ENCODE measurements at regions not wholly inside any gene's neighbourhood (a gene's known extent, or its start where the extent isn't known, plus 50 kb on each side); places are given as distances from the start of the nearest gene placed in this dataset.
"Not testable (repeated sequence)": the region's sequence is repeated elsewhere in the genome, so short reads cannot be mapped to it uniquely, and the experiment has no call there.

DNA sequence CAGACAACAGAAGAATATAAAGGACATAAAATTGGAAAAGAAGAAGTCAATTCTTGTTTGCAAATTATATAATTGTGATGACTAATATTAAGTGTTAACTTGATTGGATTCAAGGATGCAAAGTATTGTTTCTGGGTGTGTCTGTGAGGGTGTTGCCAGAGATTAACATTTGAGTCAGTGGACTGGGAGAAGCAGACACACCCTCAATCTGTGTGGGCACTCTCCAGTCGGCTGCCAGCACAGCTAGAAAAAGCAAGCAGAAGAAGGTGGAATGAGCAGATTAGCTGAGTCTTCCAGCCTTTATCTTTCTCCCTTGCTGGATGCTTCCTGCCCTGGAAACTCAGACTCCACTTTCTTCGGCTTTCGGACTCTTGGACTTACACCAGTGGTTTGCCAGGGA lies 51.7 kb downstream of the UBE2NL start:
- Histone ChIP-seq H3K4me3 (no peak overlapping the region), H3K27me3 (ENCODE audit: low read depth) (no peaks in the 10 kb centered on the region), H3K4me1 (no peaks in the 10 kb centered on the region), H3K9me3 (no peaks in the 10 kb centered on the region), H3K36me3 (replicated peaks) (no peaks in the 10 kb centered on the region)
- in situ Hi-C loops (cut with MboI; ENCODE audit: low sequenced_read_pairs), result no loop called here
- DNase-seq (ENCODE audit: low spot score in 2 of 2), result no peak

DNA sequence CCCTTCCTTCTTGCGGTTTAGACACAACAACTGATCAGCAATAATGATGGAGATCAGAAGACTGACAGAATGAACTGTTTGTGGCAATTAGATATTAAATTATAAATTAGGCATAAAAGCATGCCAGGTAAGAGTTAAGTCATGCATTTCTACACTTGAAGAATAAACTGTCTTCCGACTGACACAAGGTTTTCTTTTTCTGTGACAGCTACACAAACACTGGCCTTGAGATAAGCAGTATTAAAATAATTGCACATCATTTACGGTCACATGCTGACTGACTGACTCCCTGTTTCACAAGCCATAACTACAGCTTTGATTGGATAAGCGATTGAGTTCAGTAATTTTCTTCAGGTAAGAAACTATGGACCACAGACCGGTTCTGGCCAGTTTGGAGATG lies 56.2 kb downstream of the UBE2NL start:
- DNase-seq (ENCODE audit: low spot score in 2 of 2), result no peak

DNA sequence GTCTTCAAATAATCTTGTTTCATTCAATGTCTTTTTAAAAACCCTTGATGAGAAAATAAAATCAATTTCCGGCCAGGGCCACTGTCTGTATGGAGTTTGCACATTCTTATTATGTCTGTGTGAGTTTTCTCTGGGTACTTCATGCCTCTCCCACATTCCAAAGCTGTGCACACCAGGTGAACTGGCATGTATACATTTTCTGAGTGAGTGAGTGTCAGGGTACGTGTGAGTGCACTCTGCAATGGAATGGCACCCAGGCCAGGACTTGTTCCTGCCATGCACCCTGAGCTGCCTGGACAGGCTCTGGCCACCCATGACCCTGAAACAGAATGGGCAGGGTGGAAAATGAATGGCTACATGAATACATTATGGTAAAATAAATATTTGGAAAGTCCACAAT lies 61.3 kb downstream of the UBE2NL start:
- H3K27me3 ChIP-seq (ENCODE audit: low read depth), result no peaks in the 10 kb centered on the region
- no peak for DNase-seq (ENCODE audit: low spot score in 2 of 2)
- in situ Hi-C loops (cut with MboI; ENCODE audit: low sequenced_read_pairs), result no loop called here
- no peak overlapping the region for H3K4me3 ChIP-seq
- no peaks in the 10 kb centered on the region; the same call in none of the 2 replicates for H3K9me3 ChIP-seq
- H3K4me1 ChIP-seq, result no peaks in the 10 kb centered on the region
- H3K36me3 ChIP-seq (replicated peaks), result no peaks in the 10 kb centered on the region

More for the DNA sequence above, 56.2 kb downstream of the UBE2NL start:
- H3K4me1 ChIP-seq, result no peaks in the 10 kb centered on the region
- H3K4me3 ChIP-seq, result no peak overlapping the region
- H3K36me3 ChIP-seq (replicated peaks), result no peaks in the 10 kb centered on the region
- in situ Hi-C loops (cut with MboI; ENCODE audit: low sequenced_read_pairs), result no loop called here
- H3K9me3 ChIP-seq, result no peaks in the 10 kb centered on the region
- no peaks in the 10 kb centered on the region for H3K27me3 ChIP-seq (ENCODE audit: low read depth)

DNA sequence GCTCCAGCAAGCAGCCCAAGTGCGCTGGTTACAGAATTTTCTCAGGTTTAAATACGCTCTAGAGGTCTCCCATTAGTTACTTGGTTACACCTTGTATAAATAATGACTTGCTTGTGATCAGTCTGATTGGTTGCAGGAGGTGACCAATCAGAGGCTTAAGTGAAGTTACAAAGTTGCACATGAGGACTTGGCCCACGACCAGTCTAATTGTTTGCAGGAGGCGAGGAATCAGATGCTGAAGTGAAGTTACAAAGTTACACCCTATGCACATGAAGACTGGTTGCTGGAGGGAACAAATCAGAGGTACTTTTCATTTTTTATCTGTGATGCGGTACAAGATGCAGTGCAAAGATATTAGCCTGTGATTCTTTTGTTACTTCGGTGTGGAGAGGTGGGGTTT lies 80.7 kb downstream of the UBE2NL start:
- in situ Hi-C loops (cut with MboI; ENCODE audit: low sequenced_read_pairs), result no loop called here
- DNase-seq (ENCODE audit: low spot score in 2 of 2), result no peak
- Histone ChIP-seq H3K9me3 (no peaks in the 10 kb centered on the region), H3K4me3 (no peak overlapping the region), H3K36me3 (replicated peaks) (no peaks in the 10 kb centered on the region), H3K4me1 (no peaks in the 10 kb centered on the region), H3K27me3 (ENCODE audit: low read depth) (no peaks in the 10 kb centered on the region)

DNA sequence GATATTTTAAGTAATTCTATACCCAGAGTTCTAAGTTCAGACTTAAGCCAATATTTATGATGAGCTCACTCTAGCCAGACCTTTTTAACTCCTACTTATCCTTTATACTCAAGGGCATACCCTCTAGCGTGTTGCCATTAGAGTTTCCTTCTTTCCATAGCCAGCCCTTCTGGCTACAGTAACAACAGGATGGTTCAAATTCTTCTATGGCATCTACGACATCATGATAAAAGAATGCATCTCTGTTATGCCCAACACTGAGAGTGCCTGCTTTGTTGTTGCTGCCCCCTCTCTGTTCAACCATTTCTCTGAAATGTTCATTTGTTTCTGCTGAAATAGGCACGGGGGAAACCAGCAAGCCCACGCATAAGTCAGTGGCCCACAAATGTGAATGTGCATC lies 104.5 kb downstream of the UBE2NL start:
- Histone ChIP-seq H3K27me3 (ENCODE audit: low read depth) (no peaks in the 10 kb centered on the region), H3K9me3 (no peaks in the 10 kb centered on the region), H3K4me1 (no peaks in the 10 kb centered on the region), H3K36me3 (replicated peaks) (no peaks in the 10 kb centered on the region), H3K4me3 (no peak overlapping the region)
- no peak for DNase-seq (ENCODE audit: low spot score in 2 of 2)
- in situ Hi-C loops (cut with MboI; ENCODE audit: low sequenced_read_pairs), result no loop called here

DNA sequence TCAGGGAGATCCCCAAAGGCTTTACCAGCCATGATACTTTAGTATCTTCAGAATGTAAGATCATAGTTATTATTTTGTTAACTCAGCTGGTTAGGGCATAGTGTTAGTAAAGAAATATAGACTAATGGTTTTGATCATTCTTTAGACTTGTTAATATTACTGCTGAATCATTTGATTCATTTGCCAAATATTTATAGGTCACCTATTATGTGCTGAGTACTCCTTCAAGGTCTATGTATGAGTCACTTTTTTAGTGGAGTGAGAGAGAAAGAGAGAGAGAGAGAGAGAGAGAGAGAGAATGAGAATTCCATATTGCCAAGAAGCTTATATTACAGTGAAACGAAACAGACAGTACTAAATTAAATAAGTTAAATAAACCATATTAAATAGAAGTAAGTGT lies 110.3 kb downstream of the UBE2NL start:
- H3K36me3 ChIP-seq (replicated peaks), result no peaks in the 10 kb centered on the region
- DNase-seq (ENCODE audit: low spot score in 2 of 2), result no peak
- no peak overlapping the region for H3K4me3 ChIP-seq
- in situ Hi-C loops (cut with MboI; ENCODE audit: low sequenced_read_pairs), result no loop called here
- no peaks in the 10 kb centered on the region for H3K27me3 ChIP-seq (ENCODE audit: low read depth)
- no peaks in the 10 kb centered on the region; the same call in 1 of the 2 replicates for H3K9me3 ChIP-seq
- no peaks in the 10 kb centered on the region for H3K4me1 ChIP-seq

DNA sequence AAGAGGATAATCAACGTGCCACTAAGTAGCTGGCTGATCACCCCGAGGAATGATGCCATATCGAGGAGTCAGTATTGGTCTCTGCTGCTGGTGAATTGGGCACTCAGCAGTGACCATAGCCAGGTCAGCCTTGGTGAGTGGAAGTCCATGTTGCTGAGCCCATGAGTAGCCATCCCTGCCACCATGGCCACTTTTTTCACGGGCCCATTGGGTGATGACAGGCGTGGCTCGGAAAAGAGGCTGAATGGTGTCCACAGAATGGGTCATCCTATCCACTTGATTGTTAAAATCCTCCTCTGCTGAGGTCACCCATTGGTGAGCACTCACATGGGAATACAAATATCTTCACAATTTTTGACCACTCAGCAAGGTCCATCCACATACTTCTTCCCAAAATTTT lies 114.4 kb downstream of the UBE2NL start:
- Histone ChIP-seq H3K9me3 (no peaks in the 10 kb centered on the region; the same call in 1 of the 2 replicates), H3K4me1 (no peaks in the 10 kb centered on the region), H3K27me3 (ENCODE audit: low read depth) (no peaks in the 10 kb centered on the region), H3K36me3 (replicated peaks) (no peaks in the 10 kb centered on the region), H3K4me3 (no peak overlapping the region)
- no peak for DNase-seq (ENCODE audit: low spot score in 2 of 2)
- in situ Hi-C loops (cut with MboI; ENCODE audit: low sequenced_read_pairs), result no loop called here

DNA sequence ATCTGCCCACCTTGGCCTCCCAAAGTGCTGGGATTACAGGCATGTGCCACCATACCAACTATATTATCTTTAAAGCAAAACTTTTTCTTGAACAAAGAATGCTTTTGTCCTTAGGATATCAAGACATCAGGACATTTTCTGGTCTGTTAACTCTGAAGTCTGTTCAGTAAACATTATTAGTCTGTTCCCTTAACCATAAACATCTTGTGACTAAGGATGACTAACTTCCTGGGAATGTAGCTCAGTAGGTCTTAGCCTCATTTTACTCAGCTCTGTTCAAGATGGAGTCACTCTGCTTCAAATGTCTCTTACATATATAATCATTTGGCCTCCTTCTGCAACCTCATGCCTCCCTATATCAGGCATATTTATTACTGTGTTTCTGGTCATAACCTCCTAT lies 122.9 kb downstream of the UBE2NL start:
- H3K27me3 ChIP-seq (ENCODE audit: low read depth), result no peaks in the 10 kb centered on the region

DNA sequence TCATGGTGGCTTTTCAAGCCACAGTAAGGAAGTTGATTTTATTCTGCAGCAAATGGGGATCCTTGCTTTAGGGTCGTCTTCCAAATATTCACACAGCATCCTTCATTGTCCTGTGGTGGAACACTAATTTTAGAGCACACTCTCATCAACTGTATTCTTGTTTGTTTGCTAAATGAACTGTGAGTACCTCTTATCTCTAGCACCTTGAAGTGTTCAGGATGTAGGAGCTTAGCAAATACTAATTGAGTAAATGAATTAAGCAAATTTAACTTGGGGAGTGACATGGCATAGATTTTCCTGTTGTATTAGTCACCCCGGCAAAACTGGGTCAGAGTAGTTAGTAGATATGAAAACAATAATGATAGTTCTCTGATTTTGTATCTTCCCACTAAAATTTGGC lies 156.9 kb downstream of the UBE2NL start:
- no peak for DNase-seq (ENCODE audit: low spot score in 2 of 2)
- in situ Hi-C loops (cut with MboI; ENCODE audit: low sequenced_read_pairs), result no loop called here
- Histone ChIP-seq H3K4me1 (no peaks in the 10 kb centered on the region), H3K9me3 (no peaks in the 10 kb centered on the region), H3K36me3 (replicated peaks) (no peaks in the 10 kb centered on the region), H3K4me3 (no peak overlapping the region), H3K27me3 (ENCODE audit: low read depth) (no peaks in the 10 kb centered on the region)

More for the DNA sequence above, 122.9 kb downstream of the UBE2NL start:
- no peaks in the 10 kb centered on the region for H3K4me1 ChIP-seq
- no peak overlapping the region for H3K4me3 ChIP-seq
- H3K36me3 ChIP-seq (replicated peaks), result no peaks in the 10 kb centered on the region
- in situ Hi-C loops (cut with MboI; ENCODE audit: low sequenced_read_pairs), result no loop called here
- no peaks in the 10 kb centered on the region for H3K9me3 ChIP-seq
- no peak for DNase-seq (ENCODE audit: low spot score in 2 of 2)

DNA sequence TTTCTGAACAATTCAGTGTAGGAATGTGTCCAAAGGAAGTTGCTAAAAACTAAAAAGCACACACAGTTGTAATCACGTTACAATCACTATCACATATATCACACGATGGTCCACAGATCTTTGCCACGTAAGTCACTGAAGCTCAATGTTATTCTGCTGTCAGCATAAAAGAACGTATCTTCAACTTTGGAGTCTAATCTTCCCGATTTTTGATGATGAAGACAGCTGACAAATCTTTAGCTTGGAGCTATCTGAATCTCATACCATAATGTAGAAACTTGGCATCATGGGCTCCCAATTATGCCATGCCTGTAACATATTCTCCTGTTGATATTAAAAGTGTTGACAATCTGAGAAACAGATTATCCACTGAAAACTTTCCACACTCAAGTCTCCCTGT lies 158.4 kb downstream of the UBE2NL start:
- no peak overlapping the region for H3K4me3 ChIP-seq
- H3K4me1 ChIP-seq, result no peaks in the 10 kb centered on the region
- in situ Hi-C loops (cut with MboI; ENCODE audit: low sequenced_read_pairs), result no loop called here
- no peaks in the 10 kb centered on the region for H3K27me3 ChIP-seq (ENCODE audit: low read depth)
- no peak for DNase-seq (ENCODE audit: low spot score in 2 of 2)
- H3K36me3 ChIP-seq (replicated peaks), result no peaks in the 10 kb centered on the region
- no peaks in the 10 kb centered on the region for H3K9me3 ChIP-seq

DNA sequence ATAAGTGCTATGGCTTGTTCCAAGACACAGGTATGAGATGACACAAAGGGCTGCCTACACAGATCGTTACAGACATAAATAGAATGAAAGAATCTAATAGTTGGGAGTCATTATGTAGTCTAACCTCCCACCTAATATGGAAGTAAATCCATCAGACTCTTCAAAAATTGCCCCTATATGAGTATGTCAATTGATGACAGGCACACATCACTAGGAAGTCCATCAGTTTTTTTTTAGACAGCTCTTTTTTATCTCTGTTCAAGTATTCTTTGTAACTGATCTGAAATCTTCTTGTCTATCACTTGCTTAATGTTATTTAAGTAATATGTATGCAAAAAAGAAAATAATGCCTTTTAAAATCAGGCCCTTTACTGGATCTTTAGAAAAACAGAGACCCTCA lies 191.6 kb downstream of the UBE2NL start:
- in situ Hi-C loops (cut with MboI; ENCODE audit: low sequenced_read_pairs), result no loop called here
- DNase-seq (ENCODE audit: low spot score in 2 of 2), result no peak
- Histone ChIP-seq H3K4me3 (no peak overlapping the region), H3K36me3 (replicated peaks) (no peaks in the 10 kb centered on the region), H3K9me3 (no peaks in the 10 kb centered on the region), H3K4me1 (no peaks in the 10 kb centered on the region), H3K27me3 (ENCODE audit: low read depth) (no peaks in the 10 kb centered on the region)

DNA sequence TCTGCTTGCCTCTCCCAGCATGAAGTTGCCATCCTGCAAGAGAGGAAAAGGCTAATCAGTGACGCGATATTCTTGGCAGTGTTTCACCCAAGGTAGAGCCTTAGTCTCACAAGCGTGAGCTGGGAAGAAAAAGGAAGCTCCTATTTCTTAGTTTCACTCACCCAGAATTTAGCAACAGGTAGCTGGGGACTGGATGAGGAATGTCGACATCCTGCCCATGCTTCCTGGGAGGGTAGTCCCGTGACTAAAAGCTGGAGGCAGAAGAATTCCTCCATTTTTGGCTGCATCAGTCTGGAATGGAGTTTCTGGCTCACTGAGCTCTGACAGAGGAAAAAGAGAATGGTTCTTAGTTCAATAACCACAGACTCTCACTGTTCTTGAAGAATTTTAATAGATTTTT lies 198.4 kb downstream of the UBE2NL start:
- H3K4me3 ChIP-seq; DNase-seq (ENCODE audit: low spot score in 2 of 2); H3K36me3 ChIP-seq (replicated peaks); H3K4me1 ChIP-seq; H3K9me3 ChIP-seq; in situ Hi-C loops (cut with MboI; ENCODE audit: low sequenced_read_pairs); H3K27me3 ChIP-seq (ENCODE audit: low read depth): not testable (repeated sequence)

DNA sequence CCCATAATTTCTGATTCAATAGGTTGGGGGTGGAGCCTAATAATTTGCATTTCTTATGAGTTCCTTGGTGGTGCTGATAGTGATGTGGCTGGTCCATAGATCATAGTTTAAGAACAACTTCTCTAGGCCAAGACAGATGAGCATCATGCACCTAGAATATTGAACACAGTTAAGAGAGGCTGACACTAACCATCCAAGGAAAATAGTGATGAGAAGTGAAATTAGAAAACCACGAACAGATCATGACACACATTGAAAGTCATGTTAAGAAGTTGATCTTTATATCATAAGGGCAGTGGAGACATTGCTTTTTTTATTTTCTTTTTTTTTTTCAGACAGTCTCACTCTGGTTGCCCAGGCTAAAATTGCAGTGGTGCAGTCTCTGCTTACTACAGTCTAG lies 205.8 kb downstream of the UBE2NL start:
- H3K27me3 ChIP-seq (ENCODE audit: low read depth); H3K36me3 ChIP-seq (replicated peaks); H3K4me3 ChIP-seq; H3K4me1 ChIP-seq; DNase-seq (ENCODE audit: low spot score in 2 of 2); in situ Hi-C loops (cut with MboI; ENCODE audit: low sequenced_read_pairs); H3K9me3 ChIP-seq: not testable (repeated sequence)

DNA sequence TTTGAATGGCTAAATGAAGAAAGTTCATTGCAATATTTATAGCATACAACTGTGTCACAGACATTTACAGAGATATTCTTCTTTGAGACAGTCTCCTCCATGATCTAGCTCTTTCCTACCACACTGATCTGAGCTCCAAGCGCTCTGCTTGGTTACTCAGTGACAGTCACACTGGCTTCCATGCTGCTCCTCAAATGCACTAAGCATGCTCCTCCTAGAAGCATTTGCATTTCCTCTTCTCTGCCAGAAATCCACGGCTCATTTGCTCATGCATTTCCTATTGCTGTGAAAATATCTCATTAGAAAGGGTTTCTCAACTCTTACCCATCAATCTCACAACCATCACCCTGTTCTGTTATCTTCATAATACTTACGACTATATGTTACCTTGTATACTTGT lies 208.2 kb downstream of the UBE2NL start:
- in situ Hi-C loops (cut with MboI; ENCODE audit: low sequenced_read_pairs); H3K27me3 ChIP-seq (ENCODE audit: low read depth); H3K4me1 ChIP-seq; DNase-seq (ENCODE audit: low spot score in 2 of 2); H3K4me3 ChIP-seq; H3K36me3 ChIP-seq (replicated peaks); H3K9me3 ChIP-seq: not testable (repeated sequence)

DNA sequence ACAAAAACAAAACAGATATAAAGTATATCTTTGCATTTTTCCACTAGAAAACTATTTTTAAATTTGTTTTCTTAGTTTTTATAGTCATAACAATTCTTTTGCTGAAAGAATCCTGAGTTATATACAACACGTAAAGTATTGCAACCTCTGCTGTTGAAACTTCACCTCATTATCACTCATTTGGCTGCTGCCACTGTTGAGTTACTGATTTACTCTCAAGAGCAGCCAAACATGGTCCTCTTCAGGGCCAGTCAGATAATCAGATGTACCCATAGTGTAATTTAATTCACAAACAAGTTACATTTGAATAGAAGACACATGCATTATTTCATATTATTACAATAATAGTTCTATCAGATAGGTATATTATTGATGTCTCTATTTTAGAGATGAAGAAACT lies 235.6 kb downstream of the UBE2NL start:
- H3K36me3 ChIP-seq (replicated peaks); H3K4me3 ChIP-seq; H3K9me3 ChIP-seq; DNase-seq (ENCODE audit: low spot score in 2 of 2); in situ Hi-C loops (cut with MboI; ENCODE audit: low sequenced_read_pairs); H3K27me3 ChIP-seq (ENCODE audit: low read depth); H3K4me1 ChIP-seq: not testable (repeated sequence)
